Parathyroid adenoma (tissue), 2 donors: ENCODE measurements at regions not wholly inside any gene's neighbourhood (a gene's known extent, or its start where the extent isn't known, plus 50 kb on each side); places are given as distances from the start of the nearest gene placed in this dataset.

Experiments used
- H2AFZ ChIP-seq: fragments of 300-600 bp; sonication (generic); one replicate; pipeline ENCODE4 v1.7.0; 2017; ENCODE audit warnings: antibody characterized with exemption, mild to moderate bottlenecking
- H3K27ac ChIP-seq: fragments of 300-600 bp; sonication (generic); one replicate; pipeline ENCODE4 v1.7.0; 2017
- H3K27me3 ChIP-seq: fragments of 300-600 bp; sonication (generic); one replicate; pipeline ENCODE4 v1.7.0; 2017; ENCODE audit warnings: low read length; ENCODE audit not compliant: control insufficient read depth, insufficient read depth
- H3K36me3 ChIP-seq: fragments of 300-600 bp; sonication (generic); one replicate; pipeline ENCODE4 v1.7.0; 2017; ENCODE audit warnings: low read length; ENCODE audit not compliant: control insufficient read depth, insufficient read depth
- H3K4me1 ChIP-seq: fragments of 300-600 bp; sonication (generic); one replicate; pipeline ENCODE4 v1.7.0; 2017; ENCODE audit warnings: control low read depth
- H3K4me2 ChIP-seq: fragments of 300-600 bp; sonication (generic); one replicate; pipeline ENCODE4 v1.7.0; 2017; ENCODE audit warnings: low read length
- H3K4me3 ChIP-seq: fragments of 300-600 bp; sonication (generic); one replicate; pipeline ENCODE4 v1.7.0; 2017; ENCODE audit warnings: low read depth, low read length
- H3K79me2 ChIP-seq: fragments of 300-600 bp; sonication (generic); one replicate; pipeline ENCODE4 v1.7.0; 2017; ENCODE audit warnings: control low read depth
- H3K9ac ChIP-seq: fragments of 300-600 bp; sonication (generic); one replicate; pipeline ENCODE4 v1.7.0; 2017; ENCODE audit warnings: mild to moderate bottlenecking
- H3K9me3 ChIP-seq: fragments of 300-600 bp; sonication (generic); one replicate; pipeline ENCODE4 v1.7.0; 2017; ENCODE audit warnings: low read length; ENCODE audit not compliant: control insufficient read depth
- CTCF ChIP-seq: fragments of 300-600 bp; sonication (generic); IDR thresholded peaks from one replicate; pipeline ENCODE4 v1.7.0; 2017; ENCODE audit warnings: antibody characterized with exemption, mild to moderate bottlenecking
- donor health status: primary hyperparathyroidism.

GRCh38 chr10:124298891-124299290 lies 119.8 kb downstream of the OAT start:
- H3K27me3 ChIP-seq = no peaks in the 10 kb centered on the region
- no peak overlapping the region for H3K4me3 ChIP-seq
- H3K79me2 ChIP-seq = no peaks in the 10 kb centered on the region
- no peak overlapping the region for H3K9ac ChIP-seq
- H3K4me2 ChIP-seq = no peak overlapping the region
- no peaks in the 10 kb centered on the region for H3K36me3 ChIP-seq
- H3K9me3 ChIP-seq = no peaks in the 10 kb centered on the region
- H3K27ac ChIP-seq = no peak overlapping the region
- no peak overlapping the region for H2AFZ ChIP-seq
- H3K4me1 ChIP-seq = no peaks in the 10 kb centered on the region
- TF ChIP-seq CTCF = no peak

- Histone ChIP-seq H3K27ac (no peak overlapping the region), H3K4me3 (no peak overlapping the region), H3K9me3 (no peaks in the 10 kb centered on the region), H3K4me2 (no peak overlapping the region), H3K36me3 (no peaks in the 10 kb centered on the region), H3K27me3 (no peaks in the 10 kb centered on the region), H3K79me2 (no peaks in the 10 kb centered on the region), H2AFZ (no peak overlapping the region), H3K9ac (no peak overlapping the region), H3K4me1 (no peaks in the 10 kb centered on the region)
- TF ChIP-seq CTCF = no peak
Measured at GRCh38 chr10:124296813-124297788, 121.6 kb downstream of the OAT start.

- no peaks in the 10 kb centered on the region for H3K4me1 ChIP-seq
Measured at GRCh38 chr10:124296121-124296812, 122.5 kb downstream of the OAT start.

GRCh38 chr10:124294811-124295770 lies 123.6 kb downstream of the OAT start:
- TF ChIP-seq CTCF = no peak
- no peak overlapping the region for H3K4me3 ChIP-seq
- no peak overlapping the region for H2AFZ ChIP-seq
- no peaks in the 10 kb centered on the region for H3K4me1 ChIP-seq
- H3K9ac ChIP-seq = no peak overlapping the region
- H3K4me2 ChIP-seq = no peak overlapping the region
- H3K27me3 ChIP-seq = no peaks in the 10 kb centered on the region
- no peaks in the 10 kb centered on the region for H3K9me3 ChIP-seq
- no peaks in the 10 kb centered on the region for H3K79me2 ChIP-seq
- no peaks in the 10 kb centered on the region for H3K36me3 ChIP-seq
- no peak overlapping the region for H3K27ac ChIP-seq

More at GRCh38 chr10:124296121-124296812, 122.5 kb downstream of the OAT start:
- no peaks in the 10 kb centered on the region for H3K79me2 ChIP-seq
- no peak overlapping the region for H2AFZ ChIP-seq
- H3K9ac ChIP-seq = no peak overlapping the region
- no peaks in the 10 kb centered on the region for H3K36me3 ChIP-seq
- H3K4me3 ChIP-seq = no peak overlapping the region
- H3K4me2 ChIP-seq = no peak overlapping the region
- TF ChIP-seq CTCF = no peak
- H3K27me3 ChIP-seq = no peaks in the 10 kb centered on the region
- no peak overlapping the region for H3K27ac ChIP-seq
- no peaks in the 10 kb centered on the region for H3K9me3 ChIP-seq
